Neural progenitor cell (in vitro differentiated cells): ENCODE measurements at regions not wholly inside any gene's neighbourhood (a gene's known extent, or its start where the extent isn't known, plus 50 kb on each side); places are given as distances from the start of the nearest gene placed in this dataset.

Source experiments
- DNase-seq: peaks from one replicate; pipeline ENCODE4 v3.0.0-alpha.2; 2016; ENCODE audit warnings: low spot score
- H2AFZ ChIP-seq: fragments of 200-600 bp; sonication (generic); replicated peaks from 2 replicates; pipeline ENCODE4 v1.6.1; 2016; ENCODE audit warnings: antibody characterized with exemption
- H3F3A ChIP-seq: fragments of 200-600 bp; sonication (generic); 2 replicates; pipeline ENCODE4 v1.6.1; 2016; ENCODE audit warnings: antibody characterized with exemption, low read depth
- H3K27ac ChIP-seq: fragments of 200-600 bp; sonication (generic); 2 replicates; pipeline ENCODE4 v1.5.1; 2016; ENCODE audit warnings: mild to moderate bottlenecking
- H3K27me3 ChIP-seq: fragments of 200-600 bp; sonication (generic); 2 replicates; pipeline ENCODE4 v1.6.1; 2016; ENCODE audit warnings: mild to moderate bottlenecking, moderate library complexity
- H3K36me3 ChIP-seq: fragments of 200-600 bp; sonication (generic); 2 replicates; pipeline ENCODE4 v1.5.1; 2016
- H3K4me1 ChIP-seq: fragments of 200-600 bp; sonication (generic); 2 replicates; pipeline ENCODE4 v1.6.1; 2016; ENCODE audit warnings: mixed run types
- H3K4me2 ChIP-seq: fragments of 200-600 bp; sonication (generic); 2 replicates; pipeline ENCODE4 v1.6.1; 2016
- H3K4me3 ChIP-seq: fragments of 200-600 bp; sonication (generic); 2 replicates; pipeline ENCODE4 v1.5.1; 2016
- H3K79me2 ChIP-seq: fragments of 200-600 bp; sonication (generic); 2 replicates; pipeline ENCODE4 v1.6.1; 2016; ENCODE audit warnings: low read depth
- H3K9ac ChIP-seq: fragments of 200-600 bp; sonication (generic); 2 replicates; pipeline ENCODE4 v1.6.1; 2016
- H3K9me3 ChIP-seq: fragments of 200-600 bp; sonication (generic); 2 replicates; pipeline ENCODE4 v1.5.1; 2016; ENCODE audit warnings: low read depth
- H4K20me1 ChIP-seq: fragments of 200-600 bp; sonication (generic); 2 replicates; pipeline ENCODE4 v1.6.1; 2016; ENCODE audit warnings: low read depth
- H3K27ac Mint-ChIP-seq: 3 replicates; pipeline ENCODE4 v1.8.0; 2021; ENCODE audit warnings: mixed read lengths
- H3K27me3 Mint-ChIP-seq: 2 replicates; pipeline ENCODE4 v1.8.0; 2022; ENCODE audit warnings: low read depth, mild to moderate bottlenecking, inconsistent platforms, moderate library complexity, mixed read lengths; ENCODE audit not compliant: insufficient read depth
- H3K36me3 Mint-ChIP-seq: 3 replicates; pipeline ENCODE4 v1.8.0; 2021; ENCODE audit warnings: mixed read lengths
- H3K4me1 Mint-ChIP-seq: 3 replicates; pipeline ENCODE4 v1.8.0; 2021; ENCODE audit warnings: mixed read lengths
- H3K4me3 Mint-ChIP-seq: 3 replicates; pipeline ENCODE4 v1.8.0; 2021; ENCODE audit warnings: mild to moderate bottlenecking, moderate library complexity, mixed read lengths
- H3K9me3 Mint-ChIP-seq: 3 replicates; pipeline ENCODE4 v1.8.0; 2020; ENCODE audit warnings: mixed read lengths
- EZH2 ChIP-seq: fragments of 200-600 bp; sonication (generic); IDR thresholded peaks from 2 replicates; pipeline ENCODE4 v1.6.1; 2017; ENCODE audit warnings: antibody characterized with exemption, mild to moderate bottlenecking, moderate library complexity
- EZH2phosphoT487 ChIP-seq: fragments of 200-600 bp; sonication (generic); IDR thresholded peaks from 2 replicates; pipeline ENCODE4 v1.6.1; 2017; ENCODE audit warnings: antibody characterized with exemption
- TF ChIP-seq, protein P1 (sequence below): fragments of 200-600 bp; sonication (generic); IDR thresholded peaks from 2 replicates; pipeline ENCODE4 v1.5.1; 2017; ENCODE audit warnings: antibody characterized with exemption, mild to moderate bottlenecking

DNA sequence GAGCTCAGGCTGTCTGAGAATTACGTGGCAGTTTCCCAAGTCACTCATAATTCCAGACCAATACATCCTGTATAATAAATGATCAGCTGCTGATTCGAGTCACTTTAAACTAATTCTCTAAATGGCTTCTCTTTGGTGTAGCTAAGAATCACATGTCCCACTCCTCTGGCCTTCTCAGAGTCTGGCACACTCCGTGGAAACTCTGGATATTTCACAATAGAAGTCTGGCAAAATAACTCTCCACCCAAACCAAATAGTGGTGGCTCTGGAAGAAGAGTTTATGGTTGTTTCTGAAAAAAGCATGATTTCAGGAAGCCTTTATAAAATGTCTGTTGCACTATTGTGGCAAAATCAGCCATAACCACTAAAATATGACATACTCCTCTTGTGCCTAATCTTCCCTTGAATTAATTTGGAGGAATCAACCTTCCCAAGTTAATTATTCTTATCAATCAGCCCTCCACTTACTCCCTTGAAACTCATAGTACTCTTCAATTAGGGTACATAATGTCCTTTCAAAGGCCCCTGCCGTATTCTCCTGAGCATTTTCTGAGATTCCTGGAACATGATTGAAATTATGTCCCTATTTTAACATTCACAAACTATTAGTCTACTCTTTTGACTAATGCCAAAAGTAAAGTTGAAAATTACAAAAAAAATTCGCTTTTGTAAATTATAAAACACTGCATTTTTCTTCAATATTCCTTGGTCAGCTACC lies 991.6 kb downstream of the FAT4 start:
- Histone ChIP-seq H3K9ac (no peak overlapping the region), H3K79me2 (no peaks in the 10 kb centered on the region), H3K4me1 (no peaks in the 10 kb centered on the region), H3F3A (no peaks in the 10 kb centered on the region), H3K4me3 (no peak overlapping the region), H4K20me1 (no peaks in the 10 kb centered on the region), H2AFZ (peak overlapping the region; percentile 77), H3K27ac (no peak overlapping the region), H3K4me2 (no peak overlapping the region), H3K9me3 (no peaks in the 10 kb centered on the region), H3K36me3 (no peaks in the 10 kb centered on the region), H3K27me3 (no peaks in the 10 kb centered on the region)
- Mint-ChIP-seq H3K27ac (no peak overlapping the region), H3K27me3 (peaks cover 4% of the 10 kb centered on the region), H3K4me3 (no peak overlapping the region), H3K9me3 (no peaks in the 10 kb centered on the region), H3K4me1 (no peaks in the 10 kb centered on the region), H3K36me3 (no peaks in the 10 kb centered on the region)
- no peak for DNase-seq
- TF ChIP-seq EZH2phosphoT487 (no peak), EZH2 (no peak)
- TF ChIP-seq, protein P1, sequence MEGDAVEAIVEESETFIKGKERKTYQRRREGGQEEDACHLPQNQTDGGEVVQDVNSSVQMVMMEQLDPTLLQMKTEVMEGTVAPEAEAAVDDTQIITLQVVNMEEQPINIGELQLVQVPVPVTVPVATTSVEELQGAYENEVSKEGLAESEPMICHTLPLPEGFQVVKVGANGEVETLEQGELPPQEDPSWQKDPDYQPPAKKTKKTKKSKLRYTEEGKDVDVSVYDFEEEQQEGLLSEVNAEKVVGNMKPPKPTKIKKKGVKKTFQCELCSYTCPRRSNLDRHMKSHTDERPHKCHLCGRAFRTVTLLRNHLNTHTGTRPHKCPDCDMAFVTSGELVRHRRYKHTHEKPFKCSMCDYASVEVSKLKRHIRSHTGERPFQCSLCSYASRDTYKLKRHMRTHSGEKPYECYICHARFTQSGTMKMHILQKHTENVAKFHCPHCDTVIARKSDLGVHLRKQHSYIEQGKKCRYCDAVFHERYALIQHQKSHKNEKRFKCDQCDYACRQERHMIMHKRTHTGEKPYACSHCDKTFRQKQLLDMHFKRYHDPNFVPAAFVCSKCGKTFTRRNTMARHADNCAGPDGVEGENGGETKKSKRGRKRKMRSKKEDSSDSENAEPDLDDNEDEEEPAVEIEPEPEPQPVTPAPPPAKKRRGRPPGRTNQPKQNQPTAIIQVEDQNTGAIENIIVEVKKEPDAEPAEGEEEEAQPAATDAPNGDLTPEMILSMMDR: no peak

DNA sequence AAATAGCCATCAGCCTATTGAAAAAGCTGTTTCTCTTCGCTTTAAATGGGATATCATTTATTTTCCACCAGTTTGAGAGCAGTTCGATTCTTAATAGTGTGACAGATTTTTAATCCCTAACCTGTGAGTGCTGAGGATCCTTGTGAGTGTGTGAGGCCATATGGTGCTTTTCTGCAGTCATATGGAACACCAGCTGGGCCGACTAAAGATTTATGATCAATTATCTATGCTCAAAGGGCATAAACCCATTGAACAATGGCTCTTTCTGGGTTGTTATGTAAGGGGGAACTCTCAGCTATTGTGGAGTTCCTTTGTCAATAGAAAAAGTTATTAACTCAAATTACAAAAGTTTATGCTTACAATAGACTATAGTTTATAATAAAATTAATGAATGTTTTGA lies 1003.6 kb downstream of the FAT4 start:
- H3K27ac Mint-ChIP-seq: peak overlapping the region; percentile 57
- Histone ChIP-seq H2AFZ (no peak overlapping the region), H3K27ac (no peak overlapping the region)

DNA sequence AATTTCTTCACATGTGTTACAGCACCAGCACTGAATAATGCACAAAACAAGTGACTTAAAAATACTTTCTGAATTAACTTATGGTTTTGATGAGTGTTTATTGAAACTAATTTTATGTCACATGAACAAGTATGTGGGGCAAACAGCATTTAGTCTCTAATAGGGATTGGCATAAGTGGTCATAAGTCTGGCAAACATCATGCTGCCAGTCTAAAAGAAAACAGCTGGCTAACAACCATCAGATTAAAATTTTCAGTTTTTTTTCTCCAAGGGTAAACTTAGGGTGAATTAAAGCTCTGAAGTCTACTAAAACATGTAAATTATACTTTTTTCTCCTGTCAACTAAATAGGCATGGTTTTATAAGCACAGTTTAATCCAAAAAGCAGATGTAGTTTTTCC lies 1014.2 kb downstream of the FAT4 start:
- no peaks in the 10 kb centered on the region for H3K4me1 Mint-ChIP-seq
- H2AFZ ChIP-seq: no peak overlapping the region
- no peak overlapping the region for H3K4me3 ChIP-seq
- H3K9ac ChIP-seq: no peak overlapping the region
- no peaks in the 10 kb centered on the region for H3K27me3 Mint-ChIP-seq
- H3K4me3 Mint-ChIP-seq: no peak overlapping the region
- no peaks in the 10 kb centered on the region for H3K9me3 Mint-ChIP-seq
- H3K4me2 ChIP-seq: no peak overlapping the region
- no peaks in the 10 kb centered on the region for H3K79me2 ChIP-seq
- DNase-seq: no peak
- H3K9me3 ChIP-seq: no peaks in the 10 kb centered on the region
- TF ChIP-seq EZH2phosphoT487 (no peak), EZH2 (no peak)
- TF ChIP-seq, protein P1: no peak
- no peaks in the 10 kb centered on the region for H3K27me3 ChIP-seq
- H3K27ac ChIP-seq: no peak overlapping the region
- H3K4me1 ChIP-seq: no peaks in the 10 kb centered on the region
- no peaks in the 10 kb centered on the region for H3K36me3 ChIP-seq
- no peaks in the 10 kb centered on the region for H4K20me1 ChIP-seq
- no peaks in the 10 kb centered on the region for H3K36me3 Mint-ChIP-seq
- no peaks in the 10 kb centered on the region for H3F3A ChIP-seq
- no peak overlapping the region for H3K27ac Mint-ChIP-seq

More for the DNA sequence above, 1003.6 kb downstream of the FAT4 start:
- Mint-ChIP-seq H3K36me3 (no peaks in the 10 kb centered on the region), H3K4me1 (no peaks in the 10 kb centered on the region), H3K27me3 (no peaks in the 10 kb centered on the region), H3K4me3 (no peak overlapping the region), H3K9me3 (no peaks in the 10 kb centered on the region)
- Histone ChIP-seq H3K9ac (no peak overlapping the region), H3F3A (no peaks in the 10 kb centered on the region), H3K4me3 (no peak overlapping the region), H3K4me1 (no peaks in the 10 kb centered on the region), H3K4me2 (no peak overlapping the region), H3K36me3 (no peaks in the 10 kb centered on the region), H4K20me1 (no peaks in the 10 kb centered on the region), H3K79me2 (no peaks in the 10 kb centered on the region), H3K9me3 (no peaks in the 10 kb centered on the region), H3K27me3 (no peaks in the 10 kb centered on the region)
- no peak for DNase-seq
- no peak for TF ChIP-seq EZH2
- TF ChIP-seq EZH2phosphoT487: no peak
- TF ChIP-seq, protein P1: no peak
